ENCODE measurements at regions not wholly inside any gene's neighbourhood (a gene's known extent, or its start where the extent isn't known, plus 50 kb on each side); places are given as distances from the start of the nearest gene placed in this dataset.
"Not testable (repeated sequence)": the region's sequence is repeated elsewhere in the genome, so short reads cannot be mapped to it uniquely, and the experiment has no call there.

DNA sequence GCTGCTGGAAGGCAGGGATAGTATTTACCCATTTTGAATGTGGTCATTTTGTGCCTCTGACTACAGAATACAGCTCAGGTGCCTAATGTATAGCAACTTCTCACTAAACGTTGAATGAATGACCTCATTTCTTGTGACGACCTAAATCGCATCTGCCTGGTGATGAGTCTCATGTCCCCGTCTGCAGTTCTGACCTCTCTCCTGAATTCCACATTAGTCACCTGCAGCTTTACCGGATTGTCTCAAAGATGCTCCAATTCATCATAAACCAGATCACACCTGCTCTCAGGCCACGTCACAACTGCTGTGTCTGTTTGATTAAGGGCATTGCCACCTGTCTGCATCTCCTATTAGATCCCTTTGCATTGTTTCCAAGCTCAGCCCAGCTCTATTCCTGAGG, 133.6 kb upstream of the MYT1L start:
- DNase-seq (ENCODE audit: insufficient read length, low spot score) (no peak), FAIRE-seq (no peak)
- TF ChIP-seq, protein P1, sequence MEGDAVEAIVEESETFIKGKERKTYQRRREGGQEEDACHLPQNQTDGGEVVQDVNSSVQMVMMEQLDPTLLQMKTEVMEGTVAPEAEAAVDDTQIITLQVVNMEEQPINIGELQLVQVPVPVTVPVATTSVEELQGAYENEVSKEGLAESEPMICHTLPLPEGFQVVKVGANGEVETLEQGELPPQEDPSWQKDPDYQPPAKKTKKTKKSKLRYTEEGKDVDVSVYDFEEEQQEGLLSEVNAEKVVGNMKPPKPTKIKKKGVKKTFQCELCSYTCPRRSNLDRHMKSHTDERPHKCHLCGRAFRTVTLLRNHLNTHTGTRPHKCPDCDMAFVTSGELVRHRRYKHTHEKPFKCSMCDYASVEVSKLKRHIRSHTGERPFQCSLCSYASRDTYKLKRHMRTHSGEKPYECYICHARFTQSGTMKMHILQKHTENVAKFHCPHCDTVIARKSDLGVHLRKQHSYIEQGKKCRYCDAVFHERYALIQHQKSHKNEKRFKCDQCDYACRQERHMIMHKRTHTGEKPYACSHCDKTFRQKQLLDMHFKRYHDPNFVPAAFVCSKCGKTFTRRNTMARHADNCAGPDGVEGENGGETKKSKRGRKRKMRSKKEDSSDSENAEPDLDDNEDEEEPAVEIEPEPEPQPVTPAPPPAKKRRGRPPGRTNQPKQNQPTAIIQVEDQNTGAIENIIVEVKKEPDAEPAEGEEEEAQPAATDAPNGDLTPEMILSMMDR (IDR thresholded peaks at IDR 0.05; ENCODE audit: insufficient read depth, missing control alignments): no peak

DNA sequence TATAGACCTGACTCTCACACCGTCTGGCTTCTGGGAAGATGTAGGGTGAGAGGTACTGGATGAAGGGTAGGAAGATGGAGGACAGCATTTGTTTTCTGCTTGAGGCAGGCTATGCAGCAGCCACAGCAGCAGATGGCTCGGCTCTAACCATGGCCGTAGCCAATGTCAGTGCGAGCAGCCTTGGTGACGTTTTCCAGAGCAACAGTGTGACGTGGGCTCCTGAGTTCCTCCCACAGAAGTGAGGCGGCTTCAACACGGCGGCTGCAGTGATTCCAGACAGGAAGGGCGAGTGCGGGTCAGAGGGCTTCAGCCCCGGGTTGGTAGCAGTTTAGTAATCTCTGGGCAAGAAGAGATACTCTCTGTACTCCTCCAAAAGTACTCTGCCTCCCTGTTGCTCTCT, 133.0 kb upstream of the MYT1L start:
- FAIRE-seq (no peak), DNase-seq (ENCODE audit: insufficient read length, low spot score) (no peak)
- TF ChIP-seq, protein P1 (IDR thresholded peaks at IDR 0.05; ENCODE audit: insufficient read depth, missing control alignments): no peak

- no peak for FAIRE-seq
- DNase-seq (ENCODE audit: insufficient read length, low spot score): no peak
- TF ChIP-seq, protein P1 (IDR thresholded peaks at IDR 0.05; ENCODE audit: insufficient read depth, missing control alignments): no peak
Observed at GRCh38 chr2:2456721-2457120, 125.6 kb upstream of the MYT1L start.

DNA sequence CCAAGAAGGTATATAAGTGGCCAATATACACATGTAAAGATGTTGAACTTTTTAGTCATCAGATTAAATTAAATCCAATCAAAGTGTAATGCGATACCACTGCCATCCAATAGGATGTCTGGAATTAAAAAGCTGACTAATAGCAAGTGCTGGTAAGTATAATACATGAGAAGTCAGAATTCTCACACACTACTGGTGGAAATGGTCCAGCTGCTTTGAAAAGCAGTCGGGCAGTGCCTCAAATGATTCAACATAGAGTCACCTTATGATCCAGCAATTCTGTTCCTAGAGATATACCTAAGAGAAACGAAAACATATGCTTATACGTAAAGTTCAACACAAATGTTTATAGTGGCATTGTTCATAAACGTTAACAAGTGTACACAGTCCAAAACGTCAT, 124.1 kb upstream of the MYT1L start:
- FAIRE-seq (no peak), DNase-seq (ENCODE audit: insufficient read length, low spot score) (no peak)
- TF ChIP-seq, protein P1 (IDR thresholded peaks at IDR 0.05; ENCODE audit: insufficient read depth, missing control alignments): no peak

- TF ChIP-seq, protein P1 (IDR thresholded peaks at IDR 0.05; ENCODE audit: insufficient read depth, missing control alignments): no peak
- DNase-seq (ENCODE audit: insufficient read length, low spot score) (no peak), FAIRE-seq (no peak)
Observed at GRCh38 chr2:2452961-2453360, 121.9 kb upstream of the MYT1L start.

DNA sequence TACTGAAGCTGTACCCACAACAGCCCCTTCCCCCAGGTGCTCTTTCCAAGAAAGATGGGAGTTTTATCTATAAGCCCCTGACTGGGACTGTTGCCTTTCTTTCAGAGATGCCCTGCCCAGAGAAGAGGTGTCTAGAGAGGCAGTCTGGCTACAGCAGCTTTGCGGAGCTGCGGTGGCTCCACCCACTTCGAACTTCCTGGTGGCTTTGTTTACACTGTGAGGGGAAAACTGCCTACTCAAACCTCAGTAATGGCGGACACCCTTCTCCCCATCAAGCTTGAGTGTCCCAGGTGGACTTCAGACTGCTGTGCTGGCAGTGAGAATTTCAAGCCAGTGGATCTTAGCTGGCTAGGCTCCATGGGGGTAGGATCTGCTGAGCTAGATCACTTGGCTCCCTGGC, 120.2 kb upstream of the MYT1L start:
- not testable (repeated sequence) for FAIRE-seq; DNase-seq (ENCODE audit: insufficient read length, low spot score)

DNA sequence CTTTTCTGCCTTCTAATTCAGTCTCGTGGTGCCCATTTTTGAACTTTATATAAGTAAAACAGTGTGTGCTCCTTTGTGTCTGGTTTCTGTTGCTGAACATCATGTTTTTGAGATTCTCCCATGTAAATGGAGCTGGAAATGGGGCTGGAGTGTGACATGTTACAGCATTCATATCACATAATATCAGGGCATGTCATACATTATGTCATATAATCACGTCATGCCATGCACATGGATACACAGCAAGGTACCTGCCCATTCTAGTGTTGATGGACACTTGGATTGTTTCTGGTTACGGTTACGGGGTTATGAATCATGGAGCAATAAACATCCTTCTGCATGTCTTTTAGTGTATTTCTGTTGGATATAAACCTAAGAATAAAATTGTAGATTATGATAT, 117.1 kb upstream of the MYT1L start:
- DNase-seq (ENCODE audit: insufficient read length, low spot score): no peak
- no peak for FAIRE-seq
- TF ChIP-seq, protein P1 (IDR thresholded peaks at IDR 0.05; ENCODE audit: insufficient read depth, missing control alignments): no peak

GRCh38 chr2:2422621-2423020, 91.5 kb upstream of the MYT1L start:
- TF ChIP-seq, protein P1 (IDR thresholded peaks at IDR 0.05; ENCODE audit: insufficient read depth, missing control alignments): no peak
- FAIRE-seq: no peak
- no peak for DNase-seq (ENCODE audit: insufficient read length, low spot score)

All from D721Med (cell line).